ENCODE measurements at regions not wholly inside any gene's neighbourhood (a gene's known extent, or its start where the extent isn't known, plus 50 kb on each side); places are given as distances from the start of the nearest gene placed in this dataset.

DNA sequence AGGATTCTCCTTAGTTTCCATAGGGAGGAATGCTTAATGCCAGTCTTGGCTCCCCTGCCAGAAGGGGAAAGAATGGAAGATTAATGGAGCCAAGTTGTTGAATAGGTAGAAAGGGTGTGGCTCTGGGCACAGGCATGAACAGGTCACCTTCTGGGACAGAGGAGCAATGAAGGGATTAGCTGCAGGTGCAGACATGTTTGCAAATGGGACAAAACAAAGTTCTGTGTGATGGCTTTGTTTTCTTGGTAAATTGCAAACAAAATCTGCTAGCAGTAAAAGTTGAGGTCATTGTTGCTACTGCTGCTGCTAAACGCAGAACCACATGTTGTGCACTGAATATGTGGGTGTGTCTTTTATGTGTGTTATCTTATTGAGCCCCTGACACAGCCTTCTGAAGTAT is 93.3 kb downstream of the PERP start (continued):
- TF ChIP-seq, protein P1, sequence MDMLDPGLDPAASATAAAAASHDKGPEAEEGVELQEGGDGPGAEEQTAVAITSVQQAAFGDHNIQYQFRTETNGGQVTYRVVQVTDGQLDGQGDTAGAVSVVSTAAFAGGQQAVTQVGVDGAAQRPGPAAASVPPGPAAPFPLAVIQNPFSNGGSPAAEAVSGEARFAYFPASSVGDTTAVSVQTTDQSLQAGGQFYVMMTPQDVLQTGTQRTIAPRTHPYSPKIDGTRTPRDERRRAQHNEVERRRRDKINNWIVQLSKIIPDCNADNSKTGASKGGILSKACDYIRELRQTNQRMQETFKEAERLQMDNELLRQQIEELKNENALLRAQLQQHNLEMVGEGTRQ (IDR thresholded peaks at IDR 0.05) = no peak

DNA sequence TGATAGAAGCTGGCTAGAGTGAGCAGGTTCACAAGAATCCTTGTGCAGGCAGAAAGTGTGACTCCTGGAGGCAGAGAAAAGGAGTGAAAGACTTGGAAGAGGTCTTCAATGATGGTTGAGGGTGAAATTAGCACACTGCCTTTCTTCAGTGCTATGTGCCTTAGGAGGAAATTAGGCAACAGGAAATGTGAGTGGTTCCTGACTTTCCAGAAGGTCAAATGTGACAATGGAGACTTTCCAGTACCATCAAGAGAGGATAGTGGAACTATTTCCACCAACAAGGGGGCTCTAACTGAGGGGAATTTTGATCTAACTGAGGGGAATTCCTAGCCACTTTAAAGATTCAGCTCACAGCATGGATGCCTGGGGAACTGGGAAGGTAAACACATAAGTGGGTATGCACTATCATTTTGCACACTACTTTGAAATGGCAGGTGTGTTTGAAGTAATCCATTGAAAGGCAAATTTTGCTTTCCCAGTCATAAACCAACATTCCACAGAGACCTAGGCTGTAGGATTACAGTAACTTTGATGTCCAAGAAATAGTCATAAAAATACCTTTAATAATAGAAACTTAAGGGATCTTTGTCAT is 90.0 kb downstream of the PERP start:
- TF ChIP-seq HDAC2 (IDR thresholded peaks at IDR 0.05) (no peak), EHF (CRISPR knock-in tag; IDR thresholded peaks at IDR 0.05) (no peak), MYC (IDR thresholded peaks at IDR 0.05; ENCODE audit: borderline replicate concordance, low read length) (no peak), CHD2 (IDR thresholded peaks at IDR 0.05; ENCODE audit: low read length, partially characterized antibody) (no peak), RARB (CRISPR knock-in tag; IDR thresholded peaks at IDR 0.05) (no peak), MAFK (IDR thresholded peaks at IDR 0.05; ENCODE audit: partially characterized antibody) (no peak), ESRRA (IDR thresholded peaks at IDR 0.05; ENCODE audit: borderline replicate concordance, low read length) (no peak), CHD4 (IDR thresholded peaks at IDR 0.05; ENCODE audit: borderline replicate concordance) (no peak), GATA3 (IDR thresholded peaks at IDR 0.05; ENCODE audit: borderline replicate concordance) (no peak), HEYL (CRISPR knock-in tag; IDR thresholded peaks at IDR 0.05) (no peak), FOSB (CRISPR knock-in tag; IDR thresholded peaks at IDR 0.05) (no peak), POLR2AphosphoS2 (conservative IDR thresholded peaks at IDR 0.05; ENCODE audit: low read length) (no peak), ZNF302 (CRISPR knock-in tag; IDR thresholded peaks at IDR 0.05) (no peak), KDM5A (IDR thresholded peaks at IDR 0.05) (no peak), SMC3 (IDR thresholded peaks at IDR 0.05) (no peak), CBX8 (IDR thresholded peaks at IDR 0.05) (no peak), PHF8 (IDR thresholded peaks at IDR 0.05; ENCODE audit: borderline replicate concordance, low read depth) (no peak)
- TF ChIP-seq, protein P1 (IDR thresholded peaks at IDR 0.05) = no peak
- TF ChIP-seq, protein P2, sequence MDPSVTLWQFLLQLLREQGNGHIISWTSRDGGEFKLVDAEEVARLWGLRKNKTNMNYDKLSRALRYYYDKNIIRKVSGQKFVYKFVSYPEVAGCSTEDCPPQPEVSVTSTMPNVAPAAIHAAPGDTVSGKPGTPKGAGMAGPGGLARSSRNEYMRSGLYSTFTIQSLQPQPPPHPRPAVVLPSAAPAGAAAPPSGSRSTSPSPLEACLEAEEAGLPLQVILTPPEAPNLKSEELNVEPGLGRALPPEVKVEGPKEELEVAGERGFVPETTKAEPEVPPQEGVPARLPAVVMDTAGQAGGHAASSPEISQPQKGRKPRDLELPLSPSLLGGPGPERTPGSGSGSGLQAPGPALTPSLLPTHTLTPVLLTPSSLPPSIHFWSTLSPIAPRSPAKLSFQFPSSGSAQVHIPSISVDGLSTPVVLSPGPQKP (IDR thresholded peaks at IDR 0.05; ENCODE audit: low read depth, low read length) = no peak
- TF ChIP-seq, protein P3, sequence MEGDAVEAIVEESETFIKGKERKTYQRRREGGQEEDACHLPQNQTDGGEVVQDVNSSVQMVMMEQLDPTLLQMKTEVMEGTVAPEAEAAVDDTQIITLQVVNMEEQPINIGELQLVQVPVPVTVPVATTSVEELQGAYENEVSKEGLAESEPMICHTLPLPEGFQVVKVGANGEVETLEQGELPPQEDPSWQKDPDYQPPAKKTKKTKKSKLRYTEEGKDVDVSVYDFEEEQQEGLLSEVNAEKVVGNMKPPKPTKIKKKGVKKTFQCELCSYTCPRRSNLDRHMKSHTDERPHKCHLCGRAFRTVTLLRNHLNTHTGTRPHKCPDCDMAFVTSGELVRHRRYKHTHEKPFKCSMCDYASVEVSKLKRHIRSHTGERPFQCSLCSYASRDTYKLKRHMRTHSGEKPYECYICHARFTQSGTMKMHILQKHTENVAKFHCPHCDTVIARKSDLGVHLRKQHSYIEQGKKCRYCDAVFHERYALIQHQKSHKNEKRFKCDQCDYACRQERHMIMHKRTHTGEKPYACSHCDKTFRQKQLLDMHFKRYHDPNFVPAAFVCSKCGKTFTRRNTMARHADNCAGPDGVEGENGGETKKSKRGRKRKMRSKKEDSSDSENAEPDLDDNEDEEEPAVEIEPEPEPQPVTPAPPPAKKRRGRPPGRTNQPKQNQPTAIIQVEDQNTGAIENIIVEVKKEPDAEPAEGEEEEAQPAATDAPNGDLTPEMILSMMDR (IDR thresholded peaks at IDR 0.05) = no peak
- H3K4me1 ChIP-seq = no peaks in the 10 kb centered on the region
- H3K27ac ChIP-seq = no peak overlapping the region
- CTCF ChIA-PET = interaction anchor here (0.8 to 1.8 kb wide), 2 partner anchors 10 to 13 kb away, joined by 3 to 9 read pairs; no protein-coding TSS in a partner anchor
- POLR2A ChIA-PET = no interaction called here
- no peak overlapping the region for H3K4me2 ChIP-seq
- H3K4me3 ChIP-seq = no peak overlapping the region
- DNase-seq (ENCODE audit: low read depth in 1 of 2, low spot score in 1 of 2) (no peak), FAIRE-seq (no peak), ATAC-seq (no peak)
- no peaks in the 10 kb centered on the region for H3K9me3 ChIP-seq

DNA sequence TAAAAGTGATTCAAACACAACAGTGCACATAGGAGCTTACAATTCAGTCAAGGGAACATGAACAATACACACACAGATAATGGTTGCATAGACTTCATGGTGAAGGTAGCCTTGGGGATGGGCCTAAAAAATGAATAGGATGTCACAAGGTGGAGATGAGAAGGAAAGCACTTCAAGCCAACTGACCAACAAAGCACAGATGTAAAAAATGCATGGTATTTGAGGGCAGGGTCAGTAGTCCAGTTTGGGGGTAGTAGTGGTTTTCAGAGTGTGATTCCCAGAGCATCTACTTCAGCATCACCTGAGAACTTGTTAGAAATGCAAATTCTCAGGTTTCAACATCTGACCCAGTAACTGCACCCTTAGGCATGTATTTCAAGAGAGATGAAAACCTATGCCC is 88.9 kb downstream of the PERP start:
- no peak for DNase-seq (ENCODE audit: low read depth in 1 of 2, low spot score in 1 of 2)
- no peak for FAIRE-seq
- Histone ChIP-seq H3K4me2 (no peak overlapping the region), H3K4me1 (no peaks in the 10 kb centered on the region), H3K4me3 (no peak overlapping the region), H3K27ac (no peak overlapping the region), H3K9me3 (no peaks in the 10 kb centered on the region)
- no peak for ATAC-seq
- ChIA-PET POLR2A (no interaction called here), CTCF (no interaction called here)
- no peak for TF ChIP-seq FOSB (CRISPR knock-in tag; IDR thresholded peaks at IDR 0.05)
- no peak for TF ChIP-seq ZSCAN20 (CRISPR knock-in tag; IDR thresholded peaks at IDR 0.05)
- TF ChIP-seq GATA3 (IDR thresholded peaks at IDR 0.05; ENCODE audit: borderline replicate concordance) = no peak
- no peak for TF ChIP-seq POLR2AphosphoS2 (conservative IDR thresholded peaks at IDR 0.05; ENCODE audit: low read length)
- no peak for TF ChIP-seq HOXB13 (CRISPR knock-in tag; IDR thresholded peaks at IDR 0.05; ENCODE audit: low read depth)
- TF ChIP-seq EP300 (IDR thresholded peaks at IDR 0.05) = no peak
- TF ChIP-seq, protein P4, sequence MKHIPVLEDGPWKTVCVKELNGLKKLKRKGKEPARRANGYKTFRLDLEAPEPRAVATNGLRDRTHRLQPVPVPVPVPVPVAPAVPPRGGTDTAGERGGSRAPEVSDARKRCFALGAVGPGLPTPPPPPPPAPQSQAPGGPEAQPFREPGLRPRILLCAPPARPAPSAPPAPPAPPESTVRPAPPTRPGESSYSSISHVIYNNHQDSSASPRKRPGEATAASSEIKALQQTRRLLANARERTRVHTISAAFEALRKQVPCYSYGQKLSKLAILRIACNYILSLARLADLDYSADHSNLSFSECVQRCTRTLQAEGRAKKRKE (CRISPR knock-in tag; IDR thresholded peaks at IDR 0.05; ENCODE audit: low read depth) = no peak
- no peak for TF ChIP-seq RCOR1 (IDR thresholded peaks at IDR 0.05; ENCODE audit: low read depth, low read length)
